Tibial nerve (tissue), 4 donors: ENCODE measurements at regions not wholly inside any gene's neighbourhood (a gene's known extent, or its start where the extent isn't known, plus 50 kb on each side); places are given as distances from the start of the nearest gene placed in this dataset.

Experiments
- DNase-seq, 2 donors: peaks; one replicate each; pipeline ENCODE4 v3.0.0-alpha.2; 2019; ENCODE audit warnings: low spot score in 2 of 2
- H3K27ac ChIP-seq, 4 donors: fragments of 200-600 bp; sonication (generic) in 3 of 4; one replicate each; pipeline ENCODE4 v1.5.1; 2017 to 2019; ENCODE audit warnings: mild to moderate bottlenecking in 1 of 4
- H3K27me3 ChIP-seq, 2 donors: fragments of 200-600 bp; sonication (generic) in 1 of 2; one replicate each; pipeline versions ENCODE4 v1.5.1 to v1.6.0; 2017 to 2019
- H3K36me3 ChIP-seq, 3 donors: fragments of 200-600 bp; sonication (generic); one replicate each; pipeline ENCODE4 v1.5.1; 2018 to 2019
- H3K4me1 ChIP-seq, 4 donors: fragments of 200-600 bp; sonication (generic) in 3 of 4; one replicate each; pipeline ENCODE4 v1.5.1; 2017 to 2019
- H3K4me3 ChIP-seq, 4 donors: fragments of 200-600 bp; sonication (generic) in 3 of 4; one replicate each; pipeline ENCODE4 v1.5.1; 2017 to 2019; ENCODE audit warnings: mild to moderate bottlenecking in 1 of 4, moderate library complexity in 1 of 4
- H3K9me3 ChIP-seq, 4 donors: fragments of 200-600 bp; sonication (generic) in 3 of 4; one replicate each; pipeline ENCODE4 v1.5.1; 2017 to 2019
- EP300 ChIP-seq, 2 donors: sonication (generic); formaldehyde crosslinking; IDR thresholded peaks; one replicate each; pipeline ENCODE4 v1.6.1; 2017; ENCODE audit warnings: antibody characterized with exemption in 2 of 2, mild to moderate bottlenecking in 1 of 2
- POLR2A ChIP-seq, 2 donors: fragments of 450-650 bp; IDR thresholded peaks; one replicate each; pipeline ENCODE4 v1.6.1; 2017; ENCODE audit warnings: antibody characterized with exemption in 2 of 2, mild to moderate bottlenecking in 2 of 2, moderate library complexity in 2 of 2
- WGBS, 2 donors: methylation state at CpG; one replicate each; pipeline ENCODE4 v1.1.5; 2018; 5-methylcytosine and 5-hydroxymethylcytosine counted together
- TF ChIP-seq, protein P1 (sequence below), 5 experiments: fragments of 200-600 bp in 3 of 5; fragments of 450-650 bp in 2 of 5; sonication (generic) in 3 of 5; IDR thresholded peaks; one replicate each; pipeline ENCODE4 v1.5.1; 2016 to 2019; ENCODE audit warnings: antibody characterized with exemption in 5 of 5, mild to moderate bottlenecking in 3 of 5, moderate library complexity in 2 of 5

DNA sequence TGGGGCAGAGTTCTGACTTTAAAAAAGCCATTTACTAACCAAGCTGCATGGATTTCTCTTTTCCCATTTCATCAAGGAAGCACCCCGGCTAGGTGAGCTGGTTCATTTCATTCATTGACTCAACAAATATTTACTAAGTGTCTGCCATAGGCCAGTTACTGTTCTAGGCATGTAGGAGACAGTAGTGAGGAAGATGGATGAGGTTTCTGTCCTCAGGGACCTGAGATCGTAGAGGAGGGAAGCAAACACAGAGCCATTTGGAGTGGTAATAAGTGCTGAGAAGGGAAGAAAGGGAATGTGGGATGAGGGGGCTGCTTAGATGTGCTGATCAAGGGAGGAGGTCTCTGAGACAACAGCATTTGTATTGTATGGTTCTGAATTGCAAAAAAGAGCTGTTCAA lies 120.4 kb downstream of the C9orf152 start:
- H3K9me3 ChIP-seq, result no peaks in the 10 kb centered on the region
- DNase-seq, result no peak
- 74 to 82% methylated on average over 2 of the region's 2 CpGs for WGBS, 2 donors
- H3K27me3 ChIP-seq, result no peaks in the 10 kb centered on the region
- no peaks in the 10 kb centered on the region for H3K36me3 ChIP-seq
- TF ChIP-seq EP300 (IDR thresholded peaks at IDR 0.05) (no peak), POLR2A (IDR thresholded peaks at IDR 0.05) (no peak)
- TF ChIP-seq, protein P1, sequence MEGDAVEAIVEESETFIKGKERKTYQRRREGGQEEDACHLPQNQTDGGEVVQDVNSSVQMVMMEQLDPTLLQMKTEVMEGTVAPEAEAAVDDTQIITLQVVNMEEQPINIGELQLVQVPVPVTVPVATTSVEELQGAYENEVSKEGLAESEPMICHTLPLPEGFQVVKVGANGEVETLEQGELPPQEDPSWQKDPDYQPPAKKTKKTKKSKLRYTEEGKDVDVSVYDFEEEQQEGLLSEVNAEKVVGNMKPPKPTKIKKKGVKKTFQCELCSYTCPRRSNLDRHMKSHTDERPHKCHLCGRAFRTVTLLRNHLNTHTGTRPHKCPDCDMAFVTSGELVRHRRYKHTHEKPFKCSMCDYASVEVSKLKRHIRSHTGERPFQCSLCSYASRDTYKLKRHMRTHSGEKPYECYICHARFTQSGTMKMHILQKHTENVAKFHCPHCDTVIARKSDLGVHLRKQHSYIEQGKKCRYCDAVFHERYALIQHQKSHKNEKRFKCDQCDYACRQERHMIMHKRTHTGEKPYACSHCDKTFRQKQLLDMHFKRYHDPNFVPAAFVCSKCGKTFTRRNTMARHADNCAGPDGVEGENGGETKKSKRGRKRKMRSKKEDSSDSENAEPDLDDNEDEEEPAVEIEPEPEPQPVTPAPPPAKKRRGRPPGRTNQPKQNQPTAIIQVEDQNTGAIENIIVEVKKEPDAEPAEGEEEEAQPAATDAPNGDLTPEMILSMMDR (IDR thresholded peaks at IDR 0.05), result no peak
- H3K4me1 ChIP-seq, result no peaks in the 10 kb centered on the region
- H3K4me3 ChIP-seq, result no peak overlapping the region
- H3K27ac ChIP-seq, result no peak overlapping the region

DNA sequence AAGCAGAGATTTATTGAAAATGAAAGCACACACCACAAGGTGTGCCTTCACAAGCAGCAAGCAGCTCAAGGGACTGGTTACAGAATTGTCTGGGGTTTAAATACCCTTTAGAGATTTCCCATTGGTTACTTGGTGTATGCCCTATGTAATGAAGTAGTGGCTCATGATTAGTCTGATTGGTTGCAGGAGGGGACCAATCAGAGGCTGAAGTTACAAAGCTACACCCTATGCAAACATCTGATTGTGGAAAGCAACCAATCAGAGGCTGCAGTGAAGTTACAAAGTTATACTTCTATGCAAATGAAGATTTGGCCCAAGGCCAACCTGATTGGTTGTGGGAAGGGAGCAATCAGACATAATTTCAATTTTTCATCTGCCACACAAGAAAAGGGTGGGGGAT lies 119.9 kb downstream of the C9orf152 start:
- H3K27me3 ChIP-seq, result no peaks in the 10 kb centered on the region
- H3K4me1 ChIP-seq, result no peaks in the 10 kb centered on the region
- H3K9me3 ChIP-seq, result no peaks in the 10 kb centered on the region
- no peaks in the 10 kb centered on the region for H3K36me3 ChIP-seq
- H3K4me3 ChIP-seq, result no peak overlapping the region
- no peak overlapping the region for H3K27ac ChIP-seq
- no peak for DNase-seq
- TF ChIP-seq POLR2A (IDR thresholded peaks at IDR 0.05), result no peak
- TF ChIP-seq, protein P1 (IDR thresholded peaks at IDR 0.05), result no peak
- TF ChIP-seq EP300 (IDR thresholded peaks at IDR 0.05), result no peak

DNA sequence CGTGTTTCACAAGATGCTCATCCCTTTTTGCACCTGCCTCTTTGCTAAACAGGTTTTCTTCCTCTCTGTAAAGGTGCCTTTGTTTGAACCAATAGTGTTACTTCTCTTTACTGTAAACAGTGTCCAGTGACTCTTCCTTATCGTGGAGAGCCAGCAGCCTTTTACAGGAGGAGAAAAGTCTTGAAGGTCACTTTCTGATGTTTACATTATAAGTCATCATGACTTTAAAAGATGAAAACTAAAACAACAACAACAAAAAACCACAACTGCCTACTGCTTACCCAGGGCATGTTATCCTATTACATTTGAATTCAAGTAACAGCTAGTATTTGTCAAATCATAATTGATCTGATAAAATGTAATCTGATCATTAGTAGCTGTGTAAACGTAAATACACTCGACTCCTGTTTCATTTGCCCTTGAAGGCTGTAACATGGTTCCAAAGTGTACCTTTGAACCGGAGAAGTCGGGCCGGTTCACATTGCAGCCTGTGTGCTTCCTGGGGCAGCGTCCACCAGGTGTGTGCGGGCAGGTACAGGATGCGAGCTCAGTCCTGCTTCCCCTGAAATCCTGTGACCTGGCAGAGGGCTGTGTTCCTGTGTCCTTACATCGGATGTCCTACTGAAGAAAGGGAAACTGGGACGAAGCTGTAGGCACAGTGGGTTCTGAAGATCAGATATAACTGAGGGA lies 118.1 kb downstream of the C9orf152 start:
- no peak overlapping the region for H3K27ac ChIP-seq

DNA sequence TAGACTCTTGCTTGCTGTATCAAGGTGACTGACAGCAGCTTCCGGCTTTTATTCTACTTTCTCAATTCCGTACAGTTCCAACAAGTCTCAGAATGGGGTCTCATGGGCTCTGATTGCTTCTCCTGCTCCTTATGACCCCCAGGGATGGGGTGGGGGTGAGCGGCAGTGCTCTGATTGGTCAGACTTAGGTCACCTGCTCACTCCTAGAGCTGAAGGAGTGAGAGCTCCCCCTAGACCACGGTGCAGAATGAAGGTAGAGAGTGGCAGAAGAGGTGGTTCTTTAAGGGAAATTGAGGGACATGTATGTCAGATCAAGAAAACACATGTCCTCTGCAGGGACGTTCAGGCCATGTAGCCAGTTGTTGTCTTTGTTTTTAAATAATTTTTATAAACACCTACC lies 115.2 kb downstream of the C9orf152 start:
- TF ChIP-seq, protein P1 (IDR thresholded peaks at IDR 0.05), result no peak
- TF ChIP-seq POLR2A (IDR thresholded peaks at IDR 0.05), result no peak
- TF ChIP-seq EP300 (IDR thresholded peaks at IDR 0.05), result no peak
- H3K27ac ChIP-seq, result no peak overlapping the region
- no peaks in the 10 kb centered on the region for H3K9me3 ChIP-seq
- no peak overlapping the region for H3K4me3 ChIP-seq
- H3K4me1 ChIP-seq, result peaks cover 0 to 23% (median 11%) of the 10 kb centered on the region in 4 donors
- H3K27me3 ChIP-seq, result no peaks in the 10 kb centered on the region
- no peaks in the 10 kb centered on the region for H3K36me3 ChIP-seq
- WGBS, 2 donors, result 91 to 96% methylated on average over 5 of the region's 5 CpGs
- DNase-seq, result no peak

More for the DNA sequence above, 118.1 kb downstream of the C9orf152 start:
- no peaks in the 10 kb centered on the region for H3K36me3 ChIP-seq
- no peaks in the 10 kb centered on the region for H3K27me3 ChIP-seq
- WGBS, 2 donors, result 70 to 82% methylated on average over 12 of the region's 12 CpGs
- peaks cover 0 to 4% (median 0%) of the 10 kb centered on the region in 4 donors for H3K4me1 ChIP-seq
- H3K4me3 ChIP-seq, result no peak overlapping the region
- TF ChIP-seq, protein P1 (IDR thresholded peaks at IDR 0.05), result no peak
- no peak for TF ChIP-seq POLR2A (IDR thresholded peaks at IDR 0.05)
- TF ChIP-seq EP300 (IDR thresholded peaks at IDR 0.05), result no peak
- DNase-seq, result no peak
- H3K9me3 ChIP-seq, result no peaks in the 10 kb centered on the region

DNA sequence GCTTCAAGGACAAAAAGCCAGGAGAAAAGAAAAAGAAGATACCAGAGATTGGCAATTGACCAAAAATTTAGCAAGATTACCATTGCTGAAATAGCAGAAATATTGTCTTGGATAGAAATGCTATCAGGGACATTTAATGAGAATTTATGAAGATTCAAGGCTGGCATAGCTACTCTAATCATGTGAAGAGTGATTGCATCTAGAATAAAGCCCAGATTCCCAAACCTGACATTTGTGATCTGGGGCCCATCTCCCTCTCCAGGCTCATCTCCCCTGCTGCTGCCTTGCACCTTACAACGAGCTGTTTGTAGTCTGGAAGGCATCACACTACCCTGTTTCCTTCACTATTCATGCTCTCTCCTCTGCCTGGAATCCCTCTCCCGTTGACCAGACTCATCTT lies 114.5 kb downstream of the C9orf152 start:
- H3K27ac ChIP-seq, result no peak overlapping the region
- no peak for DNase-seq
- WGBS, 2 donors, result 82 to 84% methylated on average over 2 of the region's 2 CpGs

More for the DNA sequence above, 114.5 kb downstream of the C9orf152 start:
- no peak overlapping the region for H3K4me3 ChIP-seq
- H3K4me1 ChIP-seq, result peaks cover 0 to 23% (median 11%) of the 10 kb centered on the region in 4 donors
- no peaks in the 10 kb centered on the region for H3K9me3 ChIP-seq
- TF ChIP-seq POLR2A (IDR thresholded peaks at IDR 0.05), result no peak
- H3K27me3 ChIP-seq, result no peaks in the 10 kb centered on the region
- H3K36me3 ChIP-seq, result no peaks in the 10 kb centered on the region
